ENCODE measurements at regions not wholly inside any gene's neighbourhood (a gene's known extent, or its start where the extent isn't known, plus 50 kb on each side); places are given as distances from the start of the nearest gene placed in this dataset.

- DNase-seq (ENCODE audit: low spot score): no peak
- H3K4me1 ChIP-seq: no peaks in the 10 kb centered on the region
- no peak for TF ChIP-seq CTCF (IDR thresholded peaks at IDR 0.05)
- H3K4me3 ChIP-seq: no peak overlapping the region
- no peak overlapping the region for H3K27ac ChIP-seq
- no peaks in the 10 kb centered on the region for H3K9me3 ChIP-seq
- no peaks in the 10 kb centered on the region for H3K27me3 ChIP-seq
- no peaks in the 10 kb centered on the region for H3K36me3 ChIP-seq
These were observed 49.9 kb upstream of the TMEM106B start for GRCh38 chr7:12161146-12161545.

All from right atrium auricular region (tissue), 2 donors.